GM18951 (cell line): ENCODE measurements at regions not wholly inside any gene's neighbourhood (a gene's known extent, or its start where the extent isn't known, plus 50 kb on each side); places are given as distances from the start of the nearest gene placed in this dataset.

Source experiments
- POLR2A ChIP-seq: IDR thresholded peaks from 4 replicates; pipeline ENCODE4 v1.6.1; 2011; ENCODE audit warnings: mild to moderate bottlenecking; ENCODE audit not compliant: insufficient read length, insufficient read depth; ENCODE audit errors: extremely low read depth
- in situ Hi-C: fragments of 300-500 bp; cut with MboI; formaldehyde crosslinking; loops from one replicate; pipeline ENCODE4 v1.12.0; 2022; ENCODE audit warnings: low sequenced_read_pairs, mixed read lengths, inconsistent platforms; ENCODE audit not compliant: unreplicated experiment

- no peak for TF ChIP-seq POLR2A
- in situ Hi-C loops, result no loop called here
These were observed 250.9 kb upstream of the CITED2 start for GRCh38 chr6:139625081-139625939.

GRCh38 chr6:139623372-139623771 is 248.9 kb upstream of the CITED2 start:
- in situ Hi-C loops, result no loop called here
- TF ChIP-seq POLR2A, result no peak

GRCh38 chr6:139613496-139613895 is 239.0 kb upstream of the CITED2 start:
- no peak for TF ChIP-seq POLR2A
- in situ Hi-C loops, result no loop called here

DNA sequence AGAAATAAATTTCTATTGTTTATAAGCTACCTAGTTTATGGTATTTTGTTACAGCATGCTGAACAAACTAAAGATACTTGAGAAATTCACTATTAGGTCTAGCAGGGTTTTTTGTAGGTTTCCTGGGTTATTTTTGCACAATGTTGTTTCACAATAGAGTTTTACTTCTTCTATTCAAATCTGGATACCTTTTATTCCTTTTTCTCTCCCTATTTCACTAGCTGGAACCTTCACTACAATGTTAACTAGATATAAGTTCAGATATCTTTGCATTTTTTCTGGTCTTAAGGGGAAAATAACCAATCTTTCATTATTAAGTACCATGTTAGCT is 237.7 kb upstream of the CITED2 start:
- in situ Hi-C loops, result no loop called here

GRCh38 chr6:139611327-139612134 is 237.1 kb upstream of the CITED2 start:
- in situ Hi-C loops, result no loop called here
- TF ChIP-seq POLR2A, result no peak

More for the DNA sequence above, 237.7 kb upstream of the CITED2 start:
- no peak for TF ChIP-seq POLR2A

DNA sequence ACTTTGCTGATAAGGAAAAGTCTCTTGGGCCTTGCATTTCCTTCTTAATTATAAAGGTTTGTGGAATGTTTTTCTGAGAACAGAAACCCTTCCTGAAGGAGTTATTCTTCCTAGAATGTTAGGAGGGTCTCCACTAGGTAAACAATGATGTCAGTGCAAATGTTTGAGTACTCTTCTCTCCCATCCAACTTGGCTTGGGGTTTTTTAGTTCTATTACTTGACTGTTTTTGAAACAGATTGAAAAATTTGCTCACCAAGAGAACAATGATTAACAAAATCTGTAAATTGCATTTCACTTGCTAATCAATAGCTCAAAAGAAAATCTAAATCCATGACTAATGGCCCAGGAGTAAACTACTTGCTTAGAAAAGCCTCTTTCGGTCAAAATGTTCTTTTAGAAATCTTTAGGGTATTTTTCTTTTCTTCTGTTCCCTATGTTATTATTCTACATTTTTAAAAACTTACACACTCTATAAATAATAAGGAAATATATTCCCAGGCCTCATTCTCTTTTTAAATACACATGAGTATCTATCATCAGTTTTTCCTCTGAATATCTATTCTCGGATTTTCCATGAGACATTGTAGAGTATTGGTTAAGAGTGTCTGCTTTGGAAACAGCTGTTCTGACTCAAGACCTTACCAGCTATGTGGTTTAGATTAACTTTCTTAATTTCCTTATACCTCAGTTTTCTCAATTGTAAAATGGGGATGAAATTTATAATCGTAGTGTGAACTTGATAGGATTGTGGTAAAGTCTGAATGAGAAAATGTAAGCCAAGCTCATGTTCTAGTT is 234.2 kb upstream of the CITED2 start:
- TF ChIP-seq POLR2A, result no peak
- in situ Hi-C loops, result no loop called here

- no peak for TF ChIP-seq POLR2A
- in situ Hi-C loops, result no loop called here
These were observed 230.9 kb upstream of the CITED2 start for GRCh38 chr6:139605350-139605749.

GRCh38 chr6:139603581-139603980 is 229.1 kb upstream of the CITED2 start:
- TF ChIP-seq POLR2A, result no peak
- in situ Hi-C loops, result no loop called here

DNA sequence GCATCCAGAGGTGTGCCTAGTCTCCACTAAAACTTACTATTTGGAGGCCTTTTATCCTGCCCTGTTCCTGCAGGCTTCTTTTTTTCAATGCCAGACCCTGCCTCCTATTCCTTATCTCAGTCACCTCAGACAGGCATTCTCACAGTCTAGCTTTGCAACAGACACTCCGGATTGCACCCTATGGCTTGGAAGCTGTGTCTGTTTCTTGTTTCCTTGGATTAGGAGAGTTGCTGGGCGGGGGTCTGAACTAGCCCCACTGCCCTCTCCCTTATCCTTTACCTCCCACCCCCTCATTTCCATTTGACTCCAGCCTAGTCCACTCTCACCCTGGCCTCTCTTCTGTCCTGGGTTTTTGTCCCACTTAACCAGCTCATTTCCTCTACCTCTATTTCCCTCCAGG is 228.1 kb upstream of the CITED2 start:
- in situ Hi-C loops, result no loop called here

GRCh38 chr6:139600919-139601475 is 226.5 kb upstream of the CITED2 start:
- no peak for TF ChIP-seq POLR2A
- in situ Hi-C loops, result no loop called here

More for the DNA sequence above, 228.1 kb upstream of the CITED2 start:
- TF ChIP-seq POLR2A, result no peak

DNA sequence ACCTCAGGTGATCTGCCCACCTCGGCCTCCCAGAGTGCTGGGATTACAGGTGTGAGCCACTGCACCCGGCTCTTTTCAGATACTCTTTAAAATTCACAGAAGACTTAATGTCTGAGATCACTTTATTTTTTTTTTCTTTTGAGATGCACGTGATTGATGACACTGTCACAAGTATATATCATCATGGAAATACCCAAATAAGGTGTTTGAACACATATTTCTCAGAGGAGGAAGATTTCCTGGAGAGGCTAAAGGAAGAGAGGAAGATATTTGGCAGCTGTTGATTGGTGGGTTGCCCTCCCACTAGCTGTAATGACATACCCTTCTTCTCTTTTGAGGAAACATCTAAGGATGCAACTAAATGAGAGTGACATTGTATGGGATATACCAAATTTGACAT is 225.9 kb upstream of the CITED2 start:
- no peak for TF ChIP-seq POLR2A
- in situ Hi-C loops, result no loop called here

DNA sequence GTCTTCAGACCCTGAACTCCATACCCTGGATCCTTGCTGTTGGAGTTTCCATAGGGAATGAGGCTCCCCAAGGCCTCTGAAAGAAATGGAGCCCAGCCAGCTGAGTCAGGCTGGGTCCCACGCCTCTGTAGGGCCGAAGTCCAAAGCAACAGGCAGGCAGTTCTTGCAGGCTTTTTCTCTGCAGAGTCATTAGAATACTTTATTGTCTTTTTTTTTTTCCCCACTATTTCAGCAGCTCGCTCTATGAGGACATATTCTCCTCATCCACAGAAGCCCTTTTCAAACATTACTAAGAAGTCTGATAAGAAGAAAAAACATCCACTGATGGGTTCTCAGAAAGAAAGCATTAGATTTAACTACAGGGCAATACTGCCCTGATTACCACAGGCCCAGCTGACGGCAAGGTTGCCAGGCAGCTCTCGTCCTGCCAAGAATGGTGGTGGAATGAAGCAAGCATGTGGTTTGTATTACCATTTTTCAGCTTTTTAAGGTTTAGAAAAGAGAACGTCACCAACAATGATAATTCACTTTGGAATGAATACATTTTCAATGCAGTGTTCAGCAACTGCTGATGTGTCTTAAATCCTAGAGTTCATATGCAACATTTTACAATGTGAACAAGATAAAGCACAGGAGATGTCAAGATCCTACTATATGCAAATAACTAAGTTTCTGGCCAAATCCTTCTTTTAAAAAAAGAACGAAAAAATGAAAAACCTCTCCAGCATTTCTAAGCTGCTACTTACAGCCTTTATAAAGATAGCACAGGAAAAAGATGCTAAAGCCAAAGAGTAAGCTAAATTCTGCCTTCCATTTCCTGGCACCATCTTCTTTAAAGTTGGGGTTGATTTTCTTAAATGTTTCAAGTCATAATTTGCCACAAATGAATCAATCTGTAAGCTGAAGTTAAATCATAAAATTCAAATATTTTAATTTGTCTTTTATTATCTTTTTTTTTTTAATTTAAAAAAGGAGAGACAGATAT is 223.6 kb upstream of the CITED2 start:
- in situ Hi-C loops, result no loop called here
- TF ChIP-seq POLR2A, result no peak

DNA sequence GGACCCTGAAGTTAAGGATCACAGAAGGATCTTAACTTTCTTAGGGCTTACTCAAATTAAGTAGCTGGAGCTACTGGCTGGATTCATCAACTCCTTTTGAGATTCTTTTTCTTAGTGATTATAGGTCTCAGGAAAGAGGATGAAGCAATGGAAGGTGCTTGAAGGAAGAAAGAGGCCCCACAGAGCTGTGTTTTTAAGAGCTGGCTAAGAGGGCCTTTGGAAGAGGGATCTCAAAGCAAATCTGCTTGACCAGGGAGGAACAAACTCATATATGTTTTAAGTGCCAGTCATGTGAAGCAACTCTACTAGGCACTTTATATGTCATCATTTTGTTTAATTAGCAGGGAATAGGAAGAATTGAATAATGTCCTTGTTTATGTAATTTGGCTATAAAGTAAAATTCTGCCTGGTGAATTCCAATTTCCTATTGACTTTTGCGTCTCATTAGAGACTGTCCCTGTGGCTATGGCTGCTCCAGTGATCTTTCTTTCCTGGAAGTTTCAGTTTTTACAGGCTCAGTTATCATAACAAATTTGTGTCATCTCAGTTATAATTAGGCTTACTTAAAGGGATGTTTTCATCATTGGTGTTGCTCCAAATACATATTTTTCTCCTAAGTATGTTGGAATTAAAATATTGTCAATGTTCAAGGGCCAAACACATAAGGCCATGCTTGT is 222.8 kb upstream of the CITED2 start:
- in situ Hi-C loops, result no loop called here

More for the DNA sequence above, 222.8 kb upstream of the CITED2 start:
- TF ChIP-seq POLR2A, result no peak
